ENCODE measurements at regions not wholly inside any gene's neighbourhood (a gene's known extent, or its start where the extent isn't known, plus 50 kb on each side); places are given as distances from the start of the nearest gene placed in this dataset.

GRCh38 chr3:69538281-69538680, 152.4 kb upstream of the FRMD4B start:
- BruUV-seq (replicated peaks), result no TSS peak
- intact Hi-C loops (cut with micrococcal nuclease; ENCODE audit: unreplicated experiment), result no loop called here
- no peaks in the 10 kb centered on the region for H3K36me3 ChIP-seq (ENCODE audit: low read depth)
- H3K9me3 ChIP-seq (ENCODE audit: insufficient read depth, low read depth), result no peaks in the 10 kb centered on the region
- H3K27me3 ChIP-seq (ENCODE audit: insufficient read depth, low read depth), result peaks cover 9% of the 10 kb centered on the region; the same call in 1 of the 2 replicates
- H4K20me1 ChIP-seq (ENCODE audit: insufficient read depth), result no peaks in the 10 kb centered on the region
- H3K4me2 ChIP-seq, result no peak overlapping the region
- no peak overlapping the region for H3K27ac ChIP-seq
- H3K9me2 ChIP-seq (ENCODE audit: insufficient read depth), result no peaks in the 10 kb centered on the region
- H3K4me3 ChIP-seq, result no peak overlapping the region
- CTCF ChIA-PET, result no interaction called here
- no peak for DNase-seq
- POLR2A ChIA-PET (ENCODE audit: unreplicated experiment), result no interaction called here
- H3K4me1 ChIP-seq (replicated peaks; ENCODE audit: insufficient read depth), result no peaks in the 10 kb centered on the region
- no peaks in the 10 kb centered on the region for H3F3A ChIP-seq (ENCODE audit: insufficient read depth, low read depth)
- H2AFZ ChIP-seq, result no peak overlapping the region
- no peaks in the 10 kb centered on the region for H3K79me2 ChIP-seq (ENCODE audit: low read depth)
- TF ChIP-seq EZH2 (IDR thresholded peaks at IDR 0.05; ENCODE audit: low read depth) (no peak), CTCF (conservative IDR thresholded peaks at IDR 0.05) (no peak)

- Histone ChIP-seq H3K4me1 (replicated peaks; ENCODE audit: insufficient read depth) (no peaks in the 10 kb centered on the region), H3F3A (ENCODE audit: insufficient read depth, low read depth) (no peaks in the 10 kb centered on the region), H3K27me3 (ENCODE audit: insufficient read depth, low read depth) (peaks cover 9% of the 10 kb centered on the region; the same call in 1 of the 2 replicates), H2AFZ (no peak overlapping the region), H3K27ac (no peak overlapping the region), H3K9me3 (ENCODE audit: insufficient read depth, low read depth) (no peaks in the 10 kb centered on the region), H3K9me2 (ENCODE audit: insufficient read depth) (no peaks in the 10 kb centered on the region), H3K36me3 (ENCODE audit: low read depth) (no peaks in the 10 kb centered on the region), H3K4me2 (no peak overlapping the region), H4K20me1 (ENCODE audit: insufficient read depth) (no peaks in the 10 kb centered on the region), H3K79me2 (ENCODE audit: low read depth) (no peaks in the 10 kb centered on the region), H3K4me3 (no peak overlapping the region)
- POLR2A ChIA-PET (ENCODE audit: unreplicated experiment), result no interaction called here
- intact Hi-C loops (cut with micrococcal nuclease; ENCODE audit: unreplicated experiment), result no loop called here
- CTCF ChIA-PET, result no interaction called here
- BruUV-seq (replicated peaks), result no TSS peak
- DNase-seq, result no peak
- no peak for TF ChIP-seq EZH2 (IDR thresholded peaks at IDR 0.05; ENCODE audit: low read depth)
- no peak for TF ChIP-seq CTCF (conservative IDR thresholded peaks at IDR 0.05)
These were observed 150.6 kb upstream of the FRMD4B start for GRCh38 chr3:69536306-69537020.

GRCh38 chr3:69535613-69536012, 149.7 kb upstream of the FRMD4B start:
- TF ChIP-seq EZH2 (IDR thresholded peaks at IDR 0.05; ENCODE audit: low read depth) (no peak), CTCF (conservative IDR thresholded peaks at IDR 0.05) (no peak)
- Histone ChIP-seq H3K9me3 (ENCODE audit: insufficient read depth, low read depth) (no peaks in the 10 kb centered on the region), H2AFZ (no peak overlapping the region), H3K4me3 (no peak overlapping the region), H3K9me2 (ENCODE audit: insufficient read depth) (no peaks in the 10 kb centered on the region), H3K4me1 (replicated peaks; ENCODE audit: insufficient read depth) (no peaks in the 10 kb centered on the region), H3K4me2 (no peak overlapping the region), H3K36me3 (ENCODE audit: low read depth) (no peaks in the 10 kb centered on the region), H3F3A (ENCODE audit: insufficient read depth, low read depth) (no peaks in the 10 kb centered on the region), H3K27me3 (ENCODE audit: insufficient read depth, low read depth) (peaks cover 9% of the 10 kb centered on the region; the same call in 1 of the 2 replicates), H3K79me2 (ENCODE audit: low read depth) (no peaks in the 10 kb centered on the region), H3K27ac (no peak overlapping the region), H4K20me1 (ENCODE audit: insufficient read depth) (no peaks in the 10 kb centered on the region)
- intact Hi-C loops (cut with micrococcal nuclease; ENCODE audit: unreplicated experiment), result no loop called here
- no peak for DNase-seq
- no TSS peak for BruUV-seq (replicated peaks)
- ChIA-PET POLR2A (ENCODE audit: unreplicated experiment) (no interaction called here), CTCF (no interaction called here)
